Neural progenitor cell (in vitro differentiated cells): ENCODE measurements at regions not wholly inside any gene's neighbourhood (a gene's known extent, or its start where the extent isn't known, plus 50 kb on each side); places are given as distances from the start of the nearest gene placed in this dataset.

Experiments
- CTCF ChIP-seq: fragments of 200-600 bp; sonication (generic); IDR thresholded peaks from 2 replicates; pipeline ENCODE4 v1.5.1; 2017; ENCODE audit warnings: antibody characterized with exemption, mild to moderate bottlenecking
- EZH2 ChIP-seq: fragments of 200-600 bp; sonication (generic); IDR thresholded peaks from 2 replicates; pipeline ENCODE4 v1.6.1; 2017; ENCODE audit warnings: antibody characterized with exemption, mild to moderate bottlenecking, moderate library complexity
- EZH2phosphoT487 ChIP-seq: fragments of 200-600 bp; sonication (generic); IDR thresholded peaks from 2 replicates; pipeline ENCODE4 v1.6.1; 2017; ENCODE audit warnings: antibody characterized with exemption

GRCh38 chr7:68206946-68207485 lies 1210.4 kb downstream of the TYW1 start:
- TF ChIP-seq CTCF: no peak
- TF ChIP-seq EZH2: no peak
- TF ChIP-seq EZH2phosphoT487: no peak
